SKM-1 (cell line): ENCODE measurements at regions not wholly inside any gene's neighbourhood (a gene's known extent, or its start where the extent isn't known, plus 50 kb on each side); places are given as distances from the start of the nearest gene placed in this dataset.
"Not testable (repeated sequence)": the region's sequence is repeated elsewhere in the genome, so short reads cannot be mapped to it uniquely, and the experiment has no call there.

Experiments
- DNase-seq: peaks from one replicate; lab custom pipeline; 2025; ENCODE audit not compliant: unreplicated experiment; lab: John Stamatoyannopoulos, UW

- DNase-seq, result not testable (repeated sequence)
These were observed 128.2 kb downstream of the NPIPB11 start for GRCh38 chr16:29278097-29278871.

GRCh38 chr16:29276446-29276845 is 130.1 kb downstream of the NPIPB11 start:
- DNase-seq, result not testable (repeated sequence)

GRCh38 chr16:29274055-29275035 is 132.2 kb downstream of the NPIPB11 start:
- not testable (repeated sequence) for DNase-seq

- DNase-seq, result not testable (repeated sequence)
These were observed 133.0 kb downstream of the NPIPB11 start for GRCh38 chr16:29273298-29274054.

GRCh38 chr16:29271721-29272675 is 134.5 kb downstream of the NPIPB11 start:
- not testable (repeated sequence) for DNase-seq

GRCh38 chr16:29270923-29271322 is 135.6 kb downstream of the NPIPB11 start:
- DNase-seq, result not testable (repeated sequence)

- DNase-seq, result not testable (repeated sequence)
These were observed 136.5 kb downstream of the NPIPB11 start for GRCh38 chr16:29270033-29270432.

- not testable (repeated sequence) for DNase-seq
These were observed 137.2 kb downstream of the NPIPB11 start for GRCh38 chr16:29269192-29269811.

GRCh38 chr16:29268785-29269191 is 137.7 kb downstream of the NPIPB11 start:
- not testable (repeated sequence) for DNase-seq

- not testable (repeated sequence) for DNase-seq
These were observed 138.2 kb downstream of the NPIPB11 start for GRCh38 chr16:29268348-29268747.

- not testable (repeated sequence) for DNase-seq
These were observed 138.6 kb downstream of the NPIPB11 start for GRCh38 chr16:29267891-29268290.

GRCh38 chr16:29267055-29267619 is 139.4 kb downstream of the NPIPB11 start:
- not testable (repeated sequence) for DNase-seq

GRCh38 chr16:29266612-29267011 is 139.9 kb downstream of the NPIPB11 start:
- not testable (repeated sequence) for DNase-seq

- DNase-seq, result not testable (repeated sequence)
These were observed 141.2 kb downstream of the NPIPB11 start for GRCh38 chr16:29265255-29265853.

- not testable (repeated sequence) for DNase-seq
These were observed 142.3 kb downstream of the NPIPB11 start for GRCh38 chr16:29264080-29264837.

- DNase-seq, result not testable (repeated sequence)
These were observed 143.8 kb downstream of the NPIPB11 start for GRCh38 chr16:29262725-29263124.

- DNase-seq, result not testable (repeated sequence)
These were observed 144.9 kb downstream of the NPIPB11 start for GRCh38 chr16:29261427-29262248.
